Fibroblast of lung (primary cell): ENCODE measurements at regions not wholly inside any gene's neighbourhood (a gene's known extent, or its start where the extent isn't known, plus 50 kb on each side); places are given as distances from the start of the nearest gene placed in this dataset.

Experiments
- DNase-seq, 2 donors: peaks; one replicate each; pipeline versions ENCODE4 v3.0.0 to v3.0.0-alpha.2; 2010; ENCODE audit warnings: low read depth in 2 of 2
- H2AFZ ChIP-seq: 2 replicates; pipeline ENCODE4 v1.5.1; 2012; ENCODE audit warnings: low read length, control low read depth, inconsistent platforms
- H3K27ac ChIP-seq: 2 replicates; pipeline ENCODE4 v1.5.1; 2011; ENCODE audit warnings: low read length, control low read depth; ENCODE audit not compliant: insufficient read depth
- H3K27me3 ChIP-seq: 2 replicates; pipeline ENCODE4 v1.5.1; 2011; ENCODE audit warnings: mild to moderate bottlenecking, low read length; ENCODE audit not compliant: control insufficient read depth, insufficient read depth
- H3K36me3 ChIP-seq: 2 replicates; pipeline ENCODE4 v1.5.1; 2011; ENCODE audit warnings: low read length; ENCODE audit not compliant: control insufficient read depth, insufficient read depth
- H3K4me1 ChIP-seq: 2 replicates; pipeline ENCODE4 v1.5.1; 2011; ENCODE audit warnings: low read length; ENCODE audit not compliant: control insufficient read depth, insufficient read depth; ENCODE audit errors: extremely low read depth
- H3K4me2 ChIP-seq: 2 replicates; pipeline ENCODE4 v1.5.1; 2011; ENCODE audit warnings: low read length, control low read depth; ENCODE audit not compliant: insufficient read depth; ENCODE audit errors: extremely low read depth
- H3K4me3 ChIP-seq, 4 experiments: fragments of 200-600 bp in 1 of 4; sonication (generic) in 1 of 4; replicated peaks in 1 of 4; 2 replicates each; pipeline ENCODE4 v1.5.1; 2011 to 2016; ENCODE audit warnings: low read length in 4 of 4, low read depth in 3 of 4, mild to moderate bottlenecking in 3 of 4, control low read depth in 2 of 4, inconsistent platforms in 1 of 4, mixed read lengths in 1 of 4; ENCODE audit not compliant: insufficient read depth in 1 of 4; ENCODE audit errors: control extremely low read depth in 1 of 4
- H3K79me2 ChIP-seq: 2 replicates; pipeline ENCODE4 v1.5.1; 2012; ENCODE audit warnings: mild to moderate bottlenecking, low read length, inconsistent platforms; ENCODE audit not compliant: control insufficient read depth, insufficient read depth
- H3K9ac ChIP-seq: 2 replicates; pipeline ENCODE4 v1.5.1; 2011; ENCODE audit warnings: mild to moderate bottlenecking, low read length, control low read depth; ENCODE audit not compliant: insufficient read depth
- H3K9me3 ChIP-seq: 2 replicates; pipeline ENCODE4 v1.5.1; 2012; ENCODE audit warnings: low read depth, low read length; ENCODE audit not compliant: control insufficient read depth, insufficient read depth
- H4K20me1 ChIP-seq: 2 replicates; pipeline ENCODE4 v1.5.1; 2011; ENCODE audit warnings: low read length; ENCODE audit not compliant: control insufficient read depth, insufficient read depth; ENCODE audit errors: extremely low read depth
- EZH2 ChIP-seq: IDR thresholded peaks from 2 replicates; pipeline ENCODE4 v1.5.1; 2012; ENCODE audit warnings: low read length, control low read depth, mild to moderate bottlenecking; ENCODE audit errors: missing control alignments
- TF ChIP-seq, protein P1 (sequence below), 2 donors: IDR thresholded peaks in 1 of 2; conservative IDR thresholded peaks in 1 of 2; 1 replicate in 1 of 2; 2 replicates in 1 of 2; pipeline ENCODE4 v1.5.1; 2011 to 2012; ENCODE audit warnings: low read length in 2 of 2, control low read depth in 1 of 2, inconsistent platforms in 1 of 2, low read depth in 1 of 2, mild to moderate bottlenecking in 1 of 2

DNA sequence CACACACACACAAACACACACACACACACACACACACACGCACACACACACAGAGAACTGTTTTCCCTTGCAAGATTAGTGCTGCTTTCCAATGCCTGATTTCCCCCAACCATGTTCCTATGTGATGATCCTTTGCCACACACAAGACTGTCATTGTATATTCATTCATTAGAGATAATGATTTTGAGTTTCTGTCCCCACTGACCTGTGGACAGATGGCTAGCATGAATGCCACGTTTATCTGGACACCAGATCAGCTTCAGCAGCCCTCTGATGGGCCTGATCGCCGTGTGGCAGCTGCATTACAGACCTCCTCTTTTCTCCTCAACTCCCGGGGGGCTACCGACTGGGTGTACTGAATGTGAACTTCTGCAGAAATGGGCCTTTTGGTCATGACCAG is 353.0 kb downstream of the MYCN start:
- Histone ChIP-seq H3K79me2 (no peaks in the 10 kb centered on the region), H3K9ac (no peak overlapping the region), H3K4me3 (no peak overlapping the region), H3K27me3 (no peaks in the 10 kb centered on the region), H4K20me1 (no peaks in the 10 kb centered on the region), H3K36me3 (no peaks in the 10 kb centered on the region), H3K4me1 (no peaks in the 10 kb centered on the region), H3K27ac (no peak overlapping the region), H3K9me3 (no peaks in the 10 kb centered on the region), H3K4me2 (no peak overlapping the region), H2AFZ (no peak overlapping the region)
- no peak for DNase-seq
- TF ChIP-seq, protein P1, sequence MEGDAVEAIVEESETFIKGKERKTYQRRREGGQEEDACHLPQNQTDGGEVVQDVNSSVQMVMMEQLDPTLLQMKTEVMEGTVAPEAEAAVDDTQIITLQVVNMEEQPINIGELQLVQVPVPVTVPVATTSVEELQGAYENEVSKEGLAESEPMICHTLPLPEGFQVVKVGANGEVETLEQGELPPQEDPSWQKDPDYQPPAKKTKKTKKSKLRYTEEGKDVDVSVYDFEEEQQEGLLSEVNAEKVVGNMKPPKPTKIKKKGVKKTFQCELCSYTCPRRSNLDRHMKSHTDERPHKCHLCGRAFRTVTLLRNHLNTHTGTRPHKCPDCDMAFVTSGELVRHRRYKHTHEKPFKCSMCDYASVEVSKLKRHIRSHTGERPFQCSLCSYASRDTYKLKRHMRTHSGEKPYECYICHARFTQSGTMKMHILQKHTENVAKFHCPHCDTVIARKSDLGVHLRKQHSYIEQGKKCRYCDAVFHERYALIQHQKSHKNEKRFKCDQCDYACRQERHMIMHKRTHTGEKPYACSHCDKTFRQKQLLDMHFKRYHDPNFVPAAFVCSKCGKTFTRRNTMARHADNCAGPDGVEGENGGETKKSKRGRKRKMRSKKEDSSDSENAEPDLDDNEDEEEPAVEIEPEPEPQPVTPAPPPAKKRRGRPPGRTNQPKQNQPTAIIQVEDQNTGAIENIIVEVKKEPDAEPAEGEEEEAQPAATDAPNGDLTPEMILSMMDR (conservative IDR thresholded peaks at IDR 0.05 in 1 of 2, IDR thresholded peaks at IDR 0.05 in 1 of 2; ENCODE audit: low read depth in 1 of 2, low read length in 2 of 2), result no peak
- no peak for TF ChIP-seq EZH2

- Histone ChIP-seq H3K4me2 (no peak overlapping the region), H3K9me3 (no peaks in the 10 kb centered on the region), H3K27me3 (no peaks in the 10 kb centered on the region), H3K9ac (no peak overlapping the region), H4K20me1 (no peaks in the 10 kb centered on the region), H3K4me1 (no peaks in the 10 kb centered on the region), H3K4me3 (no peak overlapping the region), H3K27ac (no peak overlapping the region), H3K36me3 (no peaks in the 10 kb centered on the region), H3K79me2 (no peaks in the 10 kb centered on the region), H2AFZ (no peak overlapping the region)
- DNase-seq, result no peak
- no peak for TF ChIP-seq EZH2
- TF ChIP-seq, protein P1 (conservative IDR thresholded peaks at IDR 0.05 in 1 of 2, IDR thresholded peaks at IDR 0.05 in 1 of 2; ENCODE audit: low read depth in 1 of 2, low read length in 2 of 2), result no peak
These were observed 351.6 kb downstream of the MYCN start for GRCh38 chr2:16291731-16292550.

DNA sequence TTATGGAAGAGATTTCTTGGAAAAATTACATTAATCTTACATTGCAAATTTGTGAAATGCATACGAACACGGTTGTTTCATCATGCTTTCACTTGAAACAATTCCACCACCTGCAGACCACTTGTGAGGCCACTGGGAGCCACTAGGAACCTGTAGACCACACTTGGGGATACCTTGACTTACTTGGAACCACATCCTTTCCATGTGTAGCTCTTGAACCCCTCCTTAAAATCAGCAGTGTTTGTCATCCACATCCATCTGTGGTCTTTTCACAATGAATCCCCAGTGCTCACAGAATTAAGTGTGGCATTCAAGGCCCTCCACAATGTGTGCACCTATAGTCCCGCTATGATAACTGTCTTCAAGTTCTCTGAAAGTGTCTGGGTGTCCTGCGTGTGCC is 350.9 kb downstream of the MYCN start:
- no peaks in the 10 kb centered on the region for H3K79me2 ChIP-seq
- H3K27ac ChIP-seq, result no peak overlapping the region
- no peak for DNase-seq
- H3K4me3 ChIP-seq, result no peak overlapping the region
- H4K20me1 ChIP-seq, result no peaks in the 10 kb centered on the region
- no peak overlapping the region for H3K4me2 ChIP-seq
- TF ChIP-seq, protein P1 (conservative IDR thresholded peaks at IDR 0.05 in 1 of 2, IDR thresholded peaks at IDR 0.05 in 1 of 2; ENCODE audit: low read depth in 1 of 2, low read length in 2 of 2), result no peak
- no peak for TF ChIP-seq EZH2
- H3K36me3 ChIP-seq, result no peaks in the 10 kb centered on the region
- H3K9ac ChIP-seq, result no peak overlapping the region
- H3K9me3 ChIP-seq, result no peaks in the 10 kb centered on the region
- no peaks in the 10 kb centered on the region for H3K4me1 ChIP-seq
- H2AFZ ChIP-seq, result no peak overlapping the region
- H3K27me3 ChIP-seq, result no peaks in the 10 kb centered on the region
